Stimulated activated effector memory CD8-positive, alpha-beta T cell treated with anti-CD3 and anti-CD28 coated beads, Interleukin-12 subunit alpha, Interleukin-12 subunit beta, amount 100 ng/mL, for 72 hours (primary cell): ENCODE measurements at regions not wholly inside any gene's neighbourhood (a gene's known extent, or its start where the extent isn't known, plus 50 kb on each side); places are given as distances from the start of the nearest gene placed in this dataset.
"Not testable (repeated sequence)": the region's sequence is repeated elsewhere in the genome, so short reads cannot be mapped to it uniquely, and the experiment has no call there.

Experiments used
- ATAC-seq: fragments of 150-1000 bp; cut with Tn5 transposase; 2 replicates; pipeline ENCODE4 v1.10.0; 2021
- DNase-seq, 2 donors: peaks; one replicate each; pipeline ENCODE4 v3.0.0; 2021 to 2022; ENCODE audit warnings: low spot score in 2 of 2
- H3K27ac Mint-ChIP-seq: one replicate; pipeline ENCODE4 v1.8.0; 2022; ENCODE audit warnings: mild to moderate bottlenecking, mixed read lengths
- H3K36me3 Mint-ChIP-seq: one replicate; pipeline ENCODE4 v1.8.0; 2022; ENCODE audit warnings: mild to moderate bottlenecking, mixed read lengths
- H3K4me1 Mint-ChIP-seq: one replicate; pipeline ENCODE4 v1.8.0; 2022; ENCODE audit warnings: mixed read lengths
- H3K4me3 Mint-ChIP-seq: one replicate; pipeline ENCODE4 v1.8.0; 2022; ENCODE audit warnings: mild to moderate bottlenecking, mixed read lengths
- H3K9me3 Mint-ChIP-seq: one replicate; pipeline ENCODE4 v1.8.0; 2022; ENCODE audit warnings: mixed read lengths

DNA sequence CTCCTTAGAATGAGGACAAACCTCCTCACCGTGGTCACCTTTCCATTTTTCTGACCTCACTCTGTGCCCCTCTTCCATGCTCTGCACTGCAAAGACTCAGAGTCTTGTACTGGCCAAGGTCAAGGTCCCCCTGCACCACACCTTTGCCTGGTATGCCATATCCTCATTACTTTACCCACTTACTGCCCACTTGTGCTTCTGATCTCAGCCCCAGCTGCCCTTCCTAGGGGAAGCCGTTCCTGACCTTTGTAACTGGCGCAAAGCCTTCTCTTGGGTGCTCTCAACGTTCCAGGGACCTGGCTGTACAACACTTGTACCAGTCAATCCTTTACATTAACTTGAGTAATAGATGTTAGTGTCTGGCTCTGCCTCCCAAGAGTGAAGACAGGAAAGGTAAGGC, 256.0 kb downstream of the SV2B start:
- no peaks in the 10 kb centered on the region for H3K9me3 Mint-ChIP-seq
- no peaks in the 10 kb centered on the region for H3K36me3 Mint-ChIP-seq
- no peak overlapping the region for H3K27ac Mint-ChIP-seq
- H3K4me3 Mint-ChIP-seq = no peak overlapping the region
- H3K4me1 Mint-ChIP-seq = no peaks in the 10 kb centered on the region
- no peak for ATAC-seq
- DNase-seq = no peak

DNA sequence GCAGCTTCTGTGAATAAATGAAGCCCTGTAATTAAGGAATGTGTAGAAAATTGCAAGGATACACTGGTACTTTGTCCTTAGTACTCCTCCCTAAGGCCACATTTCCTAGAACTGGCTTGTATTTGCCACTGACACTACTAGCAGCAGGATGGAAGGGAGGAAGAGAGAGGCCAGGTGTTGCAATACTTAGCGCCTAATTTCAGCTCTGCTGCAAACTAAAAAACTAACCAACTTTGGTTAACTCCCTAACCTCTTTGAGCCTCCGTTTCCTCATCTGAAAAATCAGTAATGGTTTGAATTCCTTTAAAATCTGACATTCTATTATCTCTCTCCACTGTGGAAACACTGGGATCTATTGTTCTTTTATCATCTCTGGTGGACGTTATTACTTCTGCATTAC, 257.0 kb downstream of the SV2B start:
- H3K4me1 Mint-ChIP-seq = no peaks in the 10 kb centered on the region
- ATAC-seq (no peak), DNase-seq (no peak)
- no peak overlapping the region for H3K4me3 Mint-ChIP-seq
- no peaks in the 10 kb centered on the region for H3K36me3 Mint-ChIP-seq
- no peaks in the 10 kb centered on the region for H3K9me3 Mint-ChIP-seq
- H3K27ac Mint-ChIP-seq = no peak overlapping the region

DNA sequence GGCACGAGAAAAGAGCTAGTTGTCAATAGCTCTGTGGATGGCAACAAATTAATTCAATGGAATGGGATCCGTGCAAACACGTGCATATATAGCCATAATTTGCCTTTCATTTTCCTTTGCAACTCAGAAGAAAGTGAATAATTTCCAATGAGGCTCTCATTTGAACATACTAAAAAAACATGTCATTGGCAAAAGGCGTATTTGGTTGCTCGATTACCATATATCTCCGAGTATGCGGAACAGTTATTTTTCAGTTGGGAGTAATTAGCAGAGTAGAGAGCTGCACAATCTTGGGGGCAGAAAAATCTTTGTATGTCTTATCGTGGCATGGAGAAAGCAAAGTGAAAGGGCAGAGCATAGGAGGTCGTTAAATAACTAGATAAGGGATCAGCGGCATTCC, 257.4 kb downstream of the SV2B start:
- Mint-ChIP-seq H3K27ac (no peak overlapping the region), H3K9me3 (no peaks in the 10 kb centered on the region), H3K36me3 (no peaks in the 10 kb centered on the region), H3K4me3 (no peak overlapping the region), H3K4me1 (no peaks in the 10 kb centered on the region)
- ATAC-seq (no peak), DNase-seq (no peak)

DNA sequence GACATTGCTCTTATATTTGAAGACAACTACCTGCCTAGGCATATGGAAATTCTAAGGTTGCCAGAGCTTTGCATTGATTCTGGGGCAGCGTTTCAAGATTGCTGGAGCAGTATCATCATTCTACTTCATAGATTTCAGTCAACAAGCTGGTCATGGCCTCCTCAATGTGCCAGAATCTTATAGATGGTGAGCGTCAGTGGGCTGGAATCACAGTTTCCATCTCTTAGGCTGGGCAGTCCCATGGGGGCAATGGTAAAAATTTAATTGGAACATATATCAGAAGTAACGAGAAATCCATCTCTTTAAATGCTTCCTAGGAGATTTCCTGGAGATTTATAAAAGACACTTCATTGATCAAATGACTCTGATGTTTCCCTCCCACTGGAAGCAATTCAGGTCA, 258.3 kb downstream of the SV2B start:
- no peak overlapping the region for H3K4me3 Mint-ChIP-seq
- no peak overlapping the region for H3K27ac Mint-ChIP-seq
- ATAC-seq (no peak), DNase-seq (no peak)
- no peaks in the 10 kb centered on the region for H3K9me3 Mint-ChIP-seq
- H3K4me1 Mint-ChIP-seq = no peaks in the 10 kb centered on the region
- no peaks in the 10 kb centered on the region for H3K36me3 Mint-ChIP-seq

DNA sequence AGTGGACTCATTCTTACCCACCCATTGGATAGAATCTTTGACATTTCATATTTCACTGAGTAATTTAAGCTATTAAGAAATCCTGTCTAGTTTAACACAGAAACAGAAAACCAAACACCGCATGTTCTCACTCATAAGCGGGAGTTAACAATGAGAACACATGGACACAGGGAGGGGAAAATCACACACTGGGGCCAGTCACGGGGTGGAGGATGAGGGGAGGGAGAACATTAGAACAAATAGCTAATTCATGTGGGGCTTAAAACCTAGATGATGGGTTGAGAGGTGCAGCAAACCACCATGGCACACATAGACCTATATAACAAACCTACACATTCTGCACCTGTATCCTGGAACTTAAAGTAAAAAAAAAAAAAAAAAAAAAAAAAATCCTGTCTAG, 261.6 kb downstream of the SV2B start:
- H3K27ac Mint-ChIP-seq, DNase-seq, H3K36me3 Mint-ChIP-seq, H3K9me3 Mint-ChIP-seq, ATAC-seq, H3K4me1 Mint-ChIP-seq, H3K4me3 Mint-ChIP-seq: not testable (repeated sequence)

DNA sequence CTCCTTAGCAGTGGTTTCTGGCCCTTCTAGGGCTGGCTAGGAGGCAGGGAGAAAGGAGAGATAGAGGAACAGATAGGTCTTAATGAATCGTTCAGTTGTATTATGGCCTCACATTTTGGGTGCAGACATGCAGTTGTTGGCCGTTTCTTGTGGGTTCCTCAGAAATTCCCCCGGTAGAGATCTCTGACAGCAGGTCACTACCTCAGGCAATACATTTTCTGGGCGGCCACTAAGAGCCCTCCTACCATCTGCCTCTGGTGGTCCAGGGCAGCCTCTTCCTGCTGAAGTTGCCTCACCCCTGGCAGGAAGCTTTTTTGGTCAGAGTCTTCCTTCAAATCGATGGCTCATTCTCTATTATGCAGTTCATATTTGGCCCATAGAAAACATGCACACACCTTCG, 266.1 kb downstream of the SV2B start:
- Mint-ChIP-seq H3K9me3 (no peaks in the 10 kb centered on the region), H3K4me1 (peaks cover 13% of the 10 kb centered on the region), H3K4me3 (no peak overlapping the region), H3K27ac (no peak overlapping the region), H3K36me3 (no peaks in the 10 kb centered on the region)
- DNase-seq (no peak), ATAC-seq (no peak)

DNA sequence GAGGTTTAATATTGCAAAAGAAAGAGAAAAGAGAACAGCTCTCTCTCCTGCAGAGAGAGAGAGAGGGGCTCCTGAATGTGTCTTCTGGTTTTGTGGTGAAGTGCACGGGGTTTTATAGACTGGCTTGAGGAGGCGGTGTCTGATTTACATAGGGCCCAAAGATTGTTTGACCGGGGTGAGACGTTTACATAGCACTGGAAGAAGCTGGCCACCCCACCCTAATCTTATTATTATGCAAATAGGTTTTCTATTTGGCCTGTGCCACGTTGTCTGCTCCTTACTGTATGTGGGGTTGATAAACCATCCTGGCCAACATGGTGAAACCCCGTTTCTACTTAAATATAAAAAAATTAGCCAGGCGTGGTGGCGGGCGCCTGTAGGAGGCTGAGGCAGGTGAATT, 268.6 kb downstream of the SV2B start:
- DNase-seq (no peak), ATAC-seq (no peak)
- Mint-ChIP-seq H3K4me1 (peaks cover 24% of the 10 kb centered on the region), H3K27ac (no peak overlapping the region), H3K36me3 (no peaks in the 10 kb centered on the region), H3K9me3 (no peaks in the 10 kb centered on the region), H3K4me3 (no peak overlapping the region)

DNA sequence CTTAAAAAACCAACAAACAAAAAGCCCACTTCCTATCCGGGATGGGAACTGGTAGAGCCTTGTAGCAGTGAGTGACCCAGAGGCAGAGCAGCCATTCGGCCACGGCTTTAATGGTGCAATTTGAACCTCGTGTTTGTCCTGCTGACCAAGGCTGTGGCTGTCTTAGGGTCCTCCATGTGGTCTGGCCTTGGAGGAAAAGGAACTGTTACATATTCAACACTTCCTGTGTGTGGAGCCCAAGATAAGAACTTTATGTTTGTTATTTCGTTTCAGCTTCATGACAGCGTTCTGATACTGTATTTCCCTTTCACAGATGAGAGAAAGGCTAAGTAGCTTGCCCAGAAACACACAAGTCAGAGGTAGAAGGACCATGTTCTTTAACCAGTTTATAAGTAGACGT, 269.8 kb downstream of the SV2B start:
- H3K36me3 Mint-ChIP-seq = no peaks in the 10 kb centered on the region
- no peak overlapping the region for H3K4me3 Mint-ChIP-seq
- peak overlapping the region; percentile 15 for H3K27ac Mint-ChIP-seq
- DNase-seq (no peak), ATAC-seq (no peak)
- H3K4me1 Mint-ChIP-seq = peaks cover 24% of the 10 kb centered on the region
- no peaks in the 10 kb centered on the region for H3K9me3 Mint-ChIP-seq

DNA sequence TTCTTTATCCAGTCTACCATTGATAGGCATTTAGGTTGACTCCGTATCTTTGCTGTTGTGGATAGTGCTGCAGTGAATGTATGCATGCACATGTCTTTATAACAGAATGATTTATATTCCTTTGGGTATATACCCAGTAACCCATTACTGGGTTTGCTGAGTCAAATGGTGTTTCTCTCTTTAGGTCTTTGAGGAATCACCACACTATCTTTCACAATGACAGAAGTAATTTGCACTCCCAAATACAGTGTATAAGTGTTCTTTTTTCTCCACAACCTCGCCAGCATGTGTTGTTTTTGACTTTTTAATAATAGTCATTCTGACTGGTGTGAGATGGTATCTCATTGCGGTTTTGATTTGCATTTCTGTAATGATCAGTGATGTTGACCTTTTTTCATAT, 271.3 kb downstream of the SV2B start:
- H3K9me3 Mint-ChIP-seq, DNase-seq, H3K4me3 Mint-ChIP-seq, H3K27ac Mint-ChIP-seq, H3K36me3 Mint-ChIP-seq: not testable (repeated sequence)
- peak; percentile 83 for ATAC-seq
- H3K4me1 Mint-ChIP-seq = peaks cover 24% of the 10 kb centered on the region

DNA sequence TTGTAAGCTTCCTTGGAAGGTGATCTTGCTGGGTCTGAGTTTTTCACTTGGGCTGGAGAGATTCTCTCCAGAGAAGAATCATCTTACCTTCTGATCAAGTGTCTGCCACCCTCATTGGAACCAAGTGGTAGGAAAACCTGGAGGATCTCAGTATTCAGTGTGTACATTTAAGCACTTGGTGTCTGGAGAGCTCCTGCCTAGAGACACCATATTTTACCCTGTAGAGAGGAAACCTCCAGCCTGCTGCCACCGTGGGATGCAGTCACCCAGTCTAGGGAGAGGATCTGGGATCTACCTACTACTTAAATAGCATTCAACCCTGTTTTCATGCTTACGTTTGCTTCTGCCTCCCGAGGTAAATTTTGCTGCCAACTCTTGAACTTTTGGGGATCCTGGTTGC, 274.3 kb downstream of the SV2B start:
- DNase-seq = no peak
- H3K4me1 Mint-ChIP-seq = peaks cover 24% of the 10 kb centered on the region
- H3K36me3 Mint-ChIP-seq = no peaks in the 10 kb centered on the region
- H3K9me3 Mint-ChIP-seq = no peaks in the 10 kb centered on the region
- no peak overlapping the region for H3K27ac Mint-ChIP-seq
- ATAC-seq = no peak
- H3K4me3 Mint-ChIP-seq = no peak overlapping the region

DNA sequence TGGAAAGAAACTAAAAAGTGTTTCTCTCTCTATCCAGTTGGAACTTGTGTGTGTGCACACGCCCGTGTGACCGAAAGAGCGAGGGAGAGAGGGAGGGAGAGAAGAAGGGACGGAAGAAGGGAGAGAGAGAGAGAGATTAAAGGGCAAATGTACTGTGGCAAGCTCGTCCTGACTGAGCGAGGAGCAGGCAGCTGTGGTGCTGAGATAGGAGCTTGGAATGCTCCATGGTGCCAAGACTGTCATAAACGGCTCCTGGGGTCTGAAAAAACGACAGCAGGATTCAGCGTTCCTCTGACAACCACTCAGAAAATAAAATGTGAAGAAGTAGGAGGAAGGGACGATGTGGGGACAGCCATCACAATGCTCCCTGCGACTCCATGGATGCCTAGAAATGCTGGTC, 276.0 kb downstream of the SV2B start:
- no peak overlapping the region for H3K4me3 Mint-ChIP-seq
- H3K4me1 Mint-ChIP-seq = peaks cover 12% of the 10 kb centered on the region
- DNase-seq (no peak), ATAC-seq (no peak)
- H3K36me3 Mint-ChIP-seq = no peaks in the 10 kb centered on the region
- H3K9me3 Mint-ChIP-seq = peaks cover 4% of the 10 kb centered on the region
- H3K27ac Mint-ChIP-seq = no peak overlapping the region

DNA sequence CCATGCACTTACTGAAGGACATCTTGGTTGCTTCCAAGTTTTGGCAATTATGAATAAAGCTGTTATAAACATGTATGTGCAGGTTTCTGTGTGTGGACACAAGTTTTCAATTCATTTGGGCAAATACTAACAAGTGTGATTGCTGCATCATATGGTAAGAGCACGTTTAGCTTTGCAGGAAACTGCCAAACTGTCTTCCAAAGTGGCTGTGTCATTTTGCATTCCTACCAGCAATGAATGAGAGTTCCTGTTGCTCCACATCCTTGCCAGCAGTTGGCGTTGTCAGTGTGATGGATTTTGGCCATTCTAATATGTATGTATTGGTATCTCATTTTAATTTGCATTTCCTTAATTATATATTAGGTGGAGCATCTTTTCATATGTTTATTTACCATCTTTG, 280.1 kb downstream of the SV2B start:
- Mint-ChIP-seq H3K36me3 (no peaks in the 10 kb centered on the region), H3K4me3 (no peak overlapping the region), H3K9me3 (peaks cover 8% of the 10 kb centered on the region), H3K4me1 (no peaks in the 10 kb centered on the region), H3K27ac (no peak overlapping the region)
- ATAC-seq (no peak), DNase-seq (no peak)

DNA sequence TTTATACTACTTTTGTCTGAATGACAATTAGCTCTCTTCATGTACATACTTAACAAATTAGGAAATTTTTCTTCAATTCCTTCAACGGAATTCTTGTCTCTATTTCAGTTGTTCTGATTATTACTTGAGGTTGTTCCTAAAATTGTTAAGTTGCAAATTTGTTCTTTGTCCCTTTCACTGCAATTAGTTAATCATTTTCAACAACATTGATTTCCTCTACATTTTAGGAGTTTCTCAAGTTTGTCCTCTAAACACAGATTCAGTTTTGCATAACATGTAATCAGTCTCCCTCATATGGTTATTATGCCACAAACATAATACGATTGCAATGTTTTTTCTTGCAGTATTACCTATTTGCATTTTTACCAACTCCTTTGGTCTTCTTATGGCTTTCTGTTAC, 283.5 kb downstream of the SV2B start:
- ATAC-seq = no peak
- no peak overlapping the region for H3K27ac Mint-ChIP-seq

DNA sequence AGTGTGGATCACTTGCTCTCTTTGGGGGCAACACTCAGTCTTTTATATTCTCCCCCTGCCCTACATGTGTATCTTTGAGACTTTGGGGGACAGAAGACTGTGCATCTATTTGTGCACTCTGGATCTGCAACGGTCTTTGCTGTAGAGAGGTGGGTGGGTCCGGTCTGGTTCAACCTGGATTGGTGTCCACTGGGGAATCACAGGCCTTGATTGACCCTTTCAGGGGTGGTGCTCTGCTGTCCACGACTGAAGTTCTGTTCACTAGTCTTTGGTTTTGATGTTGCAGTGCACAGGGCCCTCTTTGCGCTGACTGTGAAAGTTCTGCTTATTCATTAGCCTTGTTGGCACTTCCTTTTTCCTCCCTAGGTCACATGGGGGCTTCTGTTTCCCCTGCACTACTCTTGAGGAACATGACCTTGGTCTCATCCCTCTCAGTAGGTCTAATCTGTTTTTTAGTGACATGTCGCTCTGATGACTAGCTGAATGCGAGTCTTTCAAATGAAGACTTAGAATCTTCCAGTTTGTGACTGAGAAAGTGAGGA, 284.2 kb downstream of the SV2B start:
- Mint-ChIP-seq H3K27ac (no peak overlapping the region), H3K4me1 (no peaks in the 10 kb centered on the region), H3K36me3 (no peaks in the 10 kb centered on the region), H3K9me3 (peaks cover 8% of the 10 kb centered on the region), H3K4me3 (no peak overlapping the region)
- DNase-seq = no peak
- ATAC-seq = no peak

More for the DNA sequence above, 283.5 kb downstream of the SV2B start:
- no peak for DNase-seq
- H3K36me3 Mint-ChIP-seq = no peaks in the 10 kb centered on the region
- no peaks in the 10 kb centered on the region for H3K4me1 Mint-ChIP-seq
- peaks cover 8% of the 10 kb centered on the region for H3K9me3 Mint-ChIP-seq
- H3K4me3 Mint-ChIP-seq = no peak overlapping the region

DNA sequence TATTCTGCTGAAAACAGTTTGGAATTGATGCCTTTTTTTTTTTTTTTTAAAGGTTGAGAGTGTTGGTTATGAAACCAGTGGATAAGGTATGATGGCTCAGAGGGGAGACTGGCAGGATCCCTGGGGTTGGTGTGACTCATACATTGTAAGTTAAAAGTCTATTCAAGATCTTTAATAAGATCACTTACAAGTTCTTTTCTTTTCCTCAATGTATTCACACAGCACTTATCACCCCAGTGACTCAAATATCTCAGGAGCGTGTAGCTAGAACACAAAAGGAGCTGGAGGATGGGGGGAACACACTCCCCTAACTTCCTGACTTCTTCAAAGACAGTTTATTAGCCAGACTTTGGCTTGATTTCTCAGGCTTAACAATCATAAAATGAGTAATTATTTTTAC, 285.3 kb downstream of the SV2B start:
- H3K4me3 Mint-ChIP-seq = no peak overlapping the region
- no peaks in the 10 kb centered on the region for H3K36me3 Mint-ChIP-seq
- no peak for DNase-seq
- ATAC-seq = no peak
- H3K4me1 Mint-ChIP-seq = no peaks in the 10 kb centered on the region
- H3K27ac Mint-ChIP-seq = no peak overlapping the region
- peaks cover 8% of the 10 kb centered on the region for H3K9me3 Mint-ChIP-seq

DNA sequence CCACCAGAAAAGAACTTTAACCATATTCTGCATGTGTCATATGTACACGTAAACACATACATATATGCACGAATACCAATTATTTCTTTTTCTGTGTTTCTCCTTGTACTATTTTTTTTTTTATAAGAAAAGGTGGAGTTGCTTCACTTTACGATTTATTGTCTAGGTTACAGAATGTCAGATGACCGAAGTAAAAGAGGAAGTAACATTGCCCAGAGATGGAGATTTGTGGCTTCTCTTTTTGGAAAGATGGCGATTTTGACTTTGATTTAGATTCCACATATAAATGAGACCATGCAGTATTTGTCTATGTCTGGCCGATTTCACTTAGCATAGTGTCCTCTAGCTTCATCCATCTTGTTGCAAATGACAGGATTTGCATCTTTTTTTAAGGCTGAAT, 293.1 kb downstream of the SV2B start:
- no peak for ATAC-seq
- no peak overlapping the region for H3K27ac Mint-ChIP-seq
- no peak for DNase-seq
- H3K4me1 Mint-ChIP-seq = no peaks in the 10 kb centered on the region
- no peak overlapping the region for H3K4me3 Mint-ChIP-seq
- H3K36me3 Mint-ChIP-seq = no peaks in the 10 kb centered on the region
- H3K9me3 Mint-ChIP-seq = no peaks in the 10 kb centered on the region

DNA sequence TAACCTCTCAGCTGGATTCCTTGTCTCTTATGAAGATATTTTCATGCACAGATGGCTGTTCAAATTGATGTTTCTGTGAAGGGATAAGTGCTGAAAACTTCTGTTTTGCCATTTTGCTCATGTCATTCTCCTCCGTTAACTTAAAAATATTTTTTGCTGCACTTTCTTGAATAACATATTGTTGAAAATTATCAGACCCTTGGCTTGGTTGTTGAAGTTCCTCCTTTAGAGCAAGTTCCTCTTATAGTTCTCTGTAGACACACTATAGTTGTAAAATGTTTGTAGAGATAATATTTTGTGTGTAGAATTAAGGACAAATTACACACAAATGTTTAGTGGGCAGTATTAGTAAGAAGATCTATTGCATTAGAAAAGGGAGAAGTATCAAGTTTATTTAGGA, 300.4 kb downstream of the SV2B start:
- Mint-ChIP-seq H3K4me1 (no peaks in the 10 kb centered on the region), H3K27ac (no peak overlapping the region), H3K36me3 (no peaks in the 10 kb centered on the region), H3K9me3 (peaks cover 4% of the 10 kb centered on the region), H3K4me3 (no peak overlapping the region)
- DNase-seq (no peak), ATAC-seq (no peak)
